Mucosa of gallbladder (tissue), 1 donor: ENCODE measurements at regions not wholly inside any gene's neighbourhood (a gene's known extent, or its start where the extent isn't known, plus 50 kb on each side); places are given as distances from the start of the nearest gene placed in this dataset.

Experiments
- DNase-seq: peaks from one replicate; pipeline ENCODE4 v3.0.0-alpha.2; 2020; ENCODE audit warnings: low spot score
- donor health status: DM: no; HTN: no; CAD: no.

GRCh38 chr7:114755856-114756255 is 166.0 kb upstream of the MDFIC start:
- no peak for DNase-seq

- no peak for DNase-seq
Measured at GRCh38 chr7:114758661-114759227, 163.2 kb upstream of the MDFIC start.

- no peak for DNase-seq
Measured at GRCh38 chr7:114759347-114760062, 162.4 kb upstream of the MDFIC start.

GRCh38 chr7:114760477-114760876 is 161.4 kb upstream of the MDFIC start:
- no peak for DNase-seq

GRCh38 chr7:114761973-114762372 is 159.9 kb upstream of the MDFIC start:
- DNase-seq: no peak

- DNase-seq: no peak
Measured at GRCh38 chr7:114765331-114766040, 156.4 kb upstream of the MDFIC start.

GRCh38 chr7:114766041-114766356 is 155.9 kb upstream of the MDFIC start:
- no peak for DNase-seq

- no peak for DNase-seq
Measured at GRCh38 chr7:114777288-114777687, 144.6 kb upstream of the MDFIC start.

GRCh38 chr7:114783508-114783907 is 138.4 kb upstream of the MDFIC start:
- no peak for DNase-seq

GRCh38 chr7:114784177-114784576 is 137.7 kb upstream of the MDFIC start:
- no peak for DNase-seq

GRCh38 chr7:114784746-114785145 is 137.1 kb upstream of the MDFIC start:
- DNase-seq: no peak

GRCh38 chr7:114785496-114785895 is 136.4 kb upstream of the MDFIC start:
- no peak for DNase-seq

- no peak for DNase-seq
Measured at GRCh38 chr7:114786455-114786854, 135.4 kb upstream of the MDFIC start.

- DNase-seq: no peak
Measured at GRCh38 chr7:114787556-114787955, 134.3 kb upstream of the MDFIC start.

- no peak for DNase-seq
Measured at GRCh38 chr7:114788706-114789105, 133.2 kb upstream of the MDFIC start.

- DNase-seq: no peak
Measured at GRCh38 chr7:114789161-114789560, 132.7 kb upstream of the MDFIC start.

- DNase-seq: no peak
Measured at GRCh38 chr7:114789871-114790311, 132.0 kb upstream of the MDFIC start.

- no peak for DNase-seq
Measured at GRCh38 chr7:114790521-114790920, 131.4 kb upstream of the MDFIC start.

GRCh38 chr7:114791771-114792170 is 130.1 kb upstream of the MDFIC start:
- no peak for DNase-seq

GRCh38 chr7:114793155-114793845 is 128.6 kb upstream of the MDFIC start:
- no peak for DNase-seq

GRCh38 chr7:114795475-114795874 is 126.4 kb upstream of the MDFIC start:
- DNase-seq: no peak

GRCh38 chr7:114799628-114800028 is 122.3 kb upstream of the MDFIC start:
- no peak for DNase-seq

GRCh38 chr7:114802632-114803031 is 119.3 kb upstream of the MDFIC start:
- DNase-seq: no peak
